ENCODE measurements at regions not wholly inside any gene's neighbourhood (a gene's known extent, or its start where the extent isn't known, plus 50 kb on each side); places are given as distances from the start of the nearest gene placed in this dataset.

DNA sequence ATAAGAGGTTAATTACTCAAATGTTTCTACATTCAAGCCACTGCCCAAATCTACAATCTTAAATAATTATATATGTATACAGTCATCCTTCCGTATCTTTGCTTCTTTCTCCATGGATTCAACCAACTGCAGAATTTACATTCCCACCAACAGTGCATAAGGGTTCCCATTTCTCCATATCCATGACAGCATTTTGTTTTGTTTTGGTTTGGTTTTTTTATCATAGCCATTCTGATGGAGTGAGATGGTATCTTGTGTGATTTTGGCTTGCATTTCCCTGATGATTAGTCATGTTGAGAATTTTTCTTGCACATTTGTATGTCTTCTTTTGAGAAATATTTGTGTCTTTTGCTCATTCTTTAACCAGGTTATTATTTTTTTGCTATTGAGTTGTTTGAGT is 198.5 kb downstream of the C6orf118 start:
- H3K79me2 ChIP-seq (ENCODE audit: low read length) = no peaks in the 10 kb centered on the region
- no peak overlapping the region for H3K9ac ChIP-seq (ENCODE audit: low read length)
- H2AFZ ChIP-seq (ENCODE audit: low read depth, low read length) = no peak overlapping the region
- no peaks in the 10 kb centered on the region for H3K27me3 ChIP-seq (ENCODE audit: low read depth, low read length)
- no peaks in the 10 kb centered on the region for H3K9me3 ChIP-seq (ENCODE audit: insufficient read depth, low read length)
- no peaks in the 10 kb centered on the region for H4K20me1 ChIP-seq (ENCODE audit: insufficient read depth, low read length)
- no peaks in the 10 kb centered on the region for H3K4me1 ChIP-seq (ENCODE audit: low read length)
- no peak overlapping the region for H3K4me2 ChIP-seq (ENCODE audit: low read length)
- no peak overlapping the region for H3K4me3 ChIP-seq (ENCODE audit: low read length)
- no peak overlapping the region for H3K27ac ChIP-seq (ENCODE audit: low read length)
- TF ChIP-seq EZH2phosphoT487 (IDR thresholded peaks at IDR 0.05; ENCODE audit: low read depth) = no peak
- TF ChIP-seq, protein P1, sequence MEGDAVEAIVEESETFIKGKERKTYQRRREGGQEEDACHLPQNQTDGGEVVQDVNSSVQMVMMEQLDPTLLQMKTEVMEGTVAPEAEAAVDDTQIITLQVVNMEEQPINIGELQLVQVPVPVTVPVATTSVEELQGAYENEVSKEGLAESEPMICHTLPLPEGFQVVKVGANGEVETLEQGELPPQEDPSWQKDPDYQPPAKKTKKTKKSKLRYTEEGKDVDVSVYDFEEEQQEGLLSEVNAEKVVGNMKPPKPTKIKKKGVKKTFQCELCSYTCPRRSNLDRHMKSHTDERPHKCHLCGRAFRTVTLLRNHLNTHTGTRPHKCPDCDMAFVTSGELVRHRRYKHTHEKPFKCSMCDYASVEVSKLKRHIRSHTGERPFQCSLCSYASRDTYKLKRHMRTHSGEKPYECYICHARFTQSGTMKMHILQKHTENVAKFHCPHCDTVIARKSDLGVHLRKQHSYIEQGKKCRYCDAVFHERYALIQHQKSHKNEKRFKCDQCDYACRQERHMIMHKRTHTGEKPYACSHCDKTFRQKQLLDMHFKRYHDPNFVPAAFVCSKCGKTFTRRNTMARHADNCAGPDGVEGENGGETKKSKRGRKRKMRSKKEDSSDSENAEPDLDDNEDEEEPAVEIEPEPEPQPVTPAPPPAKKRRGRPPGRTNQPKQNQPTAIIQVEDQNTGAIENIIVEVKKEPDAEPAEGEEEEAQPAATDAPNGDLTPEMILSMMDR (IDR thresholded peaks at IDR 0.05; ENCODE audit: low read depth, low read length) = no peak
- H3K36me3 ChIP-seq (replicated peaks; ENCODE audit: low read depth, low read length) = no peaks in the 10 kb centered on the region

DNA sequence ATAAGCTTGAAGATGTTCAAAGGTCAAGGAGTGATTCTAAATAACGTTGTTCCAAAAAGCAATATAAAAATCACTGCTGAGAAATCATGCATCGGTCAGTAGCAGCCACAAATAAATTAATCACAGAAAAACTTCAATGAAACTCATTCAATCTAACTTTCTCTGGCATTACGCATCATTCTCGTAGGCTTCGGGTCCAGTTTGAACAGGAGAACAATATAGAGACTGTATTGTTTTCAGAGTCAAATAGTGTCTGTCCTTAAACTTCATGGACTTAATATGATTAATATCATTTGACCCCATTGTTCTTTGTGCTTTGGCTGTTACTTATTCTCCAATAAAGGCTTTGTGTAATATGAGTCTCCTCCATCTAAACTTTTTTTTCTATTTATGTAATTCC is 200.4 kb downstream of the C6orf118 start:
- no peak overlapping the region for H3K27ac ChIP-seq (ENCODE audit: low read length)
- no peak overlapping the region for H3K4me2 ChIP-seq (ENCODE audit: low read length)
- no peaks in the 10 kb centered on the region for H3K79me2 ChIP-seq (ENCODE audit: low read length)
- no peaks in the 10 kb centered on the region for H3K36me3 ChIP-seq (replicated peaks; ENCODE audit: low read depth, low read length)
- H3K9me3 ChIP-seq (ENCODE audit: insufficient read depth, low read length) = no peaks in the 10 kb centered on the region
- no peaks in the 10 kb centered on the region for H3K27me3 ChIP-seq (ENCODE audit: low read depth, low read length)
- no peak overlapping the region for H2AFZ ChIP-seq (ENCODE audit: low read depth, low read length)
- H3K9ac ChIP-seq (ENCODE audit: low read length) = no peak overlapping the region
- no peaks in the 10 kb centered on the region for H3K4me1 ChIP-seq (ENCODE audit: low read length)
- H4K20me1 ChIP-seq (ENCODE audit: insufficient read depth, low read length) = no peaks in the 10 kb centered on the region
- TF ChIP-seq EZH2phosphoT487 (IDR thresholded peaks at IDR 0.05; ENCODE audit: low read depth) = no peak
- TF ChIP-seq, protein P1 (IDR thresholded peaks at IDR 0.05; ENCODE audit: low read depth, low read length) = no peak
- H3K4me3 ChIP-seq (ENCODE audit: low read length) = no peak overlapping the region

DNA sequence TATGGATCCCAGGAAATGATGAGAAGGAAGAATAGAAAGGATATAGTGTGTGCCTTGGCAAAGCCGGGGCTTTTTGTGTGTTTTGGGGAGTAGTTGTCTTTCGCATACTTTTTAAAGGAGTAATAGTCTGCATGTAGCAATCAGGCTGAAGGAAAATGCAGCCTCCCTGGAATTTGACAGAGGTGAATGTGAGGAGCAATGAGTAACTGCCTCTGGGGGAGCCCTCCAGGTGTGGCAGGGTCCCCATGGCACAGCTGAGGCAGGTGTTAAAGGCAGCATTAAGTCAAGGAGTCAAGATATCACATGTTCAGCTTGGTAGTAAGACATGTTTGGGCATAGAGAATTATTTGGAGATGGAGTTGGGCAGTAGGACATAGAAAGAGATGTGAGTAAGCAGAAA is 203.1 kb downstream of the C6orf118 start:
- no peak overlapping the region for H3K27ac ChIP-seq (ENCODE audit: low read length)
- no peak for TF ChIP-seq EZH2phosphoT487 (IDR thresholded peaks at IDR 0.05; ENCODE audit: low read depth)
- TF ChIP-seq, protein P1 (IDR thresholded peaks at IDR 0.05; ENCODE audit: low read depth, low read length) = no peak
- H3K9me3 ChIP-seq (ENCODE audit: insufficient read depth, low read length) = no peaks in the 10 kb centered on the region
- H3K4me1 ChIP-seq (ENCODE audit: low read length) = no peaks in the 10 kb centered on the region
- no peak overlapping the region for H3K4me2 ChIP-seq (ENCODE audit: low read length)
- H3K27me3 ChIP-seq (ENCODE audit: low read depth, low read length) = no peaks in the 10 kb centered on the region
- no peak overlapping the region for H3K4me3 ChIP-seq (ENCODE audit: low read length)
- no peak overlapping the region for H2AFZ ChIP-seq (ENCODE audit: low read depth, low read length)
- no peaks in the 10 kb centered on the region for H4K20me1 ChIP-seq (ENCODE audit: insufficient read depth, low read length)
- no peak overlapping the region for H3K9ac ChIP-seq (ENCODE audit: low read length)
- no peaks in the 10 kb centered on the region for H3K36me3 ChIP-seq (replicated peaks; ENCODE audit: low read depth, low read length)
- no peaks in the 10 kb centered on the region for H3K79me2 ChIP-seq (ENCODE audit: low read length)

DNA sequence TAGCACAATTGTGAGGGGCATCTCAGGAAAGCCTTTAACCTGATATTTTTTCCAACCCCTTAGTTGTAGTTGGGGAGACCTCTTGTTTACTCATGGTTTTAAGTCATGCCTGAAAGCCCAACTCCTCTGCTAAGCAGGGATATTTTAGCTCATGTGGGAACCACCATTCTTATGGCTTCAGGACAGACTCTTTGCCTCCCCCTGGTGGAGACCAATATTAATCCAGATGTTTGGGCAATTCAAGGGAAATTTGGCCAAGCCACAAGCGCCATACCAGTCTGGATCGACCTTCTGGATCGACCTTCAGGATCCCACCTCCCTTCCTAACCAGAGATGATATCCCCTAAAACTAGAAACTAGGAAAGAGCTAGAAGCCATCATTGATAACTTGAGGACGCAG is 211.2 kb downstream of the C6orf118 start:
- Histone ChIP-seq H3K36me3 (replicated peaks; ENCODE audit: low read depth, low read length) (no peaks in the 10 kb centered on the region), H3K9ac (ENCODE audit: low read length) (no peak overlapping the region), H3K9me3 (ENCODE audit: insufficient read depth, low read length) (no peaks in the 10 kb centered on the region), H3K79me2 (ENCODE audit: low read length) (no peaks in the 10 kb centered on the region), H3K4me1 (ENCODE audit: low read length) (no peaks in the 10 kb centered on the region), H3K4me2 (ENCODE audit: low read length) (no peak overlapping the region), H4K20me1 (ENCODE audit: insufficient read depth, low read length) (no peaks in the 10 kb centered on the region), H2AFZ (ENCODE audit: low read depth, low read length) (no peak overlapping the region), H3K27me3 (ENCODE audit: low read depth, low read length) (no peaks in the 10 kb centered on the region), H3K4me3 (ENCODE audit: low read length) (no peak overlapping the region), H3K27ac (ENCODE audit: low read length) (no peak overlapping the region)
- TF ChIP-seq EZH2phosphoT487 (IDR thresholded peaks at IDR 0.05; ENCODE audit: low read depth) = no peak
- TF ChIP-seq, protein P1 (IDR thresholded peaks at IDR 0.05; ENCODE audit: low read depth, low read length) = peak; percentile 36
